ENCODE measurements at regions not wholly inside any gene's neighbourhood (a gene's known extent, or its start where the extent isn't known, plus 50 kb on each side); places are given as distances from the start of the nearest gene placed in this dataset.
"Not testable (repeated sequence)": the region's sequence is repeated elsewhere in the genome, so short reads cannot be mapped to it uniquely, and the experiment has no call there.

DNA sequence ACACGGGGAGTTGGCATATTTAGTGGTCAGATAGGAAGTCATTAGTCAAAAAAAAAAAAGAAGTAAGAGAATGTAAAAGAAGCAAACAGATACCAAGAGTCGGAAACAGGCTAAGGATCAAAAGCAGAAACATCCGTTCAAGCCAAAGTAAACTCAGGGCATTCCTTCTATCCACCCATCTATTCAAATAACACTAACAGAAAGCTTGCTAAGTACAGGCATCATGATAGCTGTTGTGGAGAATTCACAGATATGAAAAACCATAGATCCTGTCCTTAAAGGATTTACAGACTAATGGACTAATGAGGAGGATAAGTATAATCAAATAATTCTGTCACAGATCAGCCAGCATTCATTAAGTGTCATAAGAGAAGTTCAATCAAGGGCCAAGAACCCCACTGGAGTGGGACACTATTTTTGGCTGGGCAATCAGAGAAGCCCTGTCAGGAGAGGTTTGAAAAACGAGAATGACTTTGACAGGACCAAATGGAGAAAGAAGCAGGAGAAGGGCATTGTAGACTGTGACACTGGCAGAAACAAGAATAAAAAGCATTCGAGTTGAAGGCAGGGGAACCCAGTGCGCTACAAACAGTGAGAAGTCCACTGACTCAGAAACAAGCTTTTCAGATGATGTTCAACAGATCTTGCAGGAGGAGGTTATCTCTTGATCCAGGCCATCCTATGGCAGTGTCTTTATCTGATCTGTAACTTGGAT lies 154.2 kb upstream of the TSLP start:
- DNase-seq (ENCODE audit: low read depth in 2 of 2), result no peak

DNA sequence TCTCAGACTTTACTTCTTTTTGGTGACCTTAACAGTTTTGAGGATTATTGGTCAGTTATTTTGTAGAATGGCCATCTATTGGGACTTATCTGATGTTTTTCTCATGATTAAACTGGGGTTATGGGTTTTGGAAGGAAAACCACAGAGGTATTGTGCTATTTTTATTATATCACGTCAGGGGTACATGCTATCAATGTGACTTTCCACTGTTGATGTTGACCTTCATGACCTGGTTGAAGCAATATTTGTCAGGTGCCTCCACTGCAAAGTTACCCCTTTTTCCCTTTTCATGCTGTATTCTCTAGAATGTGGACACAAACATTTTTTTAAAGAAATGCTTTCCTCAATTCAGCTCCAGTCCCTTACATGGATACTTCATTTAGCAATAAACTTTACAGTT lies 152.8 kb upstream of the TSLP start:
- no peak for DNase-seq (ENCODE audit: low read depth in 2 of 2)

DNA sequence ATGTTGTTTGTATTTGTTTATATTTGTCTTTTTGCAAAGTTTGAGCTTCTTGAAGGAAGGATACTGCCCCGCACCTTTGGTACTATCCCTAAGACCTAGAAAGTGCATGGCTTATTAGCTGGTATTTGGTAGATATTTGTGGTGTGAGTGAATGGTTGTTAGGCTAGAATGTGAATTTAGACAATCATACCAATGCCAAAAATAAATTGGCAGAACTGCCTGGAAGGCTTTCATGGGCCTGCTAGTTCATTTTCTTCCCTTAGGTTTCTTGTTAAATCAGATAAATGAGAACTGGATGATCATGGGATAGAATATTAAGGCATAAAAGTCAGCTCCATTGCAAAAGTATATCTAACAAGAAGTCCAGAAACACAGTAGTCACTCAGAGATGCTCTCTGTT lies 147.5 kb upstream of the TSLP start:
- no peak for DNase-seq (ENCODE audit: low read depth in 2 of 2)

DNA sequence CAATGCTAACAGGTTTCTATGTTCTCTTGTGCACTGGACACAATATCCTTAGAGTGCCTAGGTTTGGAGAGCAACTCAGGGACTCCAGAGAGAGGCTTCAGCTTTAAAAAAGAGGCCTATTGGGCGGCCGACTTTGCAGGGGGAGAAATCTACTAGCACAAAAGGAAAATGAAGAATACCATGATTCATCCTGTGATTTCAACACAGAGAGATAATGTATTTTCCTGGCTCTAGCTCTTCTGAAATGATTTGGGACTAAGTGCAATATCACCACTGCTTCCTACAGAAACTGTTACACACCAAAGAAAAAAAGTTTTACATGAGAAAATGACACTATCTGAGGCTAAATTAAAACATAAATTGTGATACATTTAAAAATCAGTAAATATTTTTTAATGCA lies 146.1 kb upstream of the TSLP start:
- no peak for DNase-seq (ENCODE audit: low read depth in 2 of 2)

DNA sequence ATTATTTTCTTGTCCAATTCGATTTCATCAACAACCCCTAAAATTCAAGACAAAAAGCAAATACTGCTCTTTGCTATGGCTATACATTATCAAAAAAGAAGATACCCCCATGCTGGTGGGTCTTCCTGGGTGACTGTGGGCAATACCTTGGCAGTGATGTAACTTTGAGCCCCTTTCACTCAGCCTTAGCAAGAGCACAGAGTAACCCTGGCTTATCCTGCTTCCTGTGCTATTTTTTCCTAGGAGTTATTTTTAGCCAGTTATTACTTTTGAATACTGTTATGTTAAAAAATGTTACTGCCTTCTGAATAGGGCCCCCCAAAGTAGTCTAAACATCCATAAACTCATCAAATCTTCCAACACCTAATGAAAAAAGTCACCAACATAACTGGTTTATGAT lies 145.6 kb upstream of the TSLP start:
- DNase-seq (ENCODE audit: low read depth in 2 of 2), result no peak

DNA sequence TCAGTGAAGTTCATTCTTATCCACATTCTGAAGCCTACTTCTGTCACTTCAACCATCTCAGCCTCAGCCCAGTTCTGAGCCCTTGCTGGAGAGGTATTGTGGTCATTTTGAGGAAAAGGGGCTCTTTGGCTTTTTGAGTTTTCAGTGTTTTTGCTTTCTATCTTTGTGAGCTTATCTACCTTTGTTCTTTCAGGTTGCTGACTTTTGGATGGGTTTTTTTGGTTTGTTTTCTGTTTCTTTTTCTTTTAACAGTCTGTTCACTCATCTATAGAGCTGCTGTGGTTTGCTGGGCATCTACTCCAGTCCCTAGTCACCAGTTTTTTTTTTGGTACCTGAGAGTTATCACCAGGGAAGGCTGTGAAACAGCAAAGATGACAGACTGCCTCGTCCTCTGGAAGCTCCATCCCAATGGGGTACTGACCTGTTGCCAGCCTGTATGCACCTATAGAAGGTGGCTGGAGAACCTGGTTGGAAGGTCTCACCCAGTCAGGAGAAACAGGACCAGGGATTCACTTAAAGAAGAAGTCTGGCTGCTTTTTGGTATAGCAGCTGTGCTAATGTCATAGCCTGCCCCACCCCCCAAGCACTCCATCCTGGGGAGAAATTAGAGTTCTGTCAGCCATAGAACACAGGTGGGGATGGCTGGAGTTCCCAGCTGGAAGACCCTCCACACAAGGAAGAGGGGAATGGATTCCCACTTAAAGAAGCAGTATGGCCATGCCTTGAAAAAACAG lies 138.6 kb upstream of the TSLP start:
- DNase-seq (ENCODE audit: low read depth in 2 of 2), result no peak

DNA sequence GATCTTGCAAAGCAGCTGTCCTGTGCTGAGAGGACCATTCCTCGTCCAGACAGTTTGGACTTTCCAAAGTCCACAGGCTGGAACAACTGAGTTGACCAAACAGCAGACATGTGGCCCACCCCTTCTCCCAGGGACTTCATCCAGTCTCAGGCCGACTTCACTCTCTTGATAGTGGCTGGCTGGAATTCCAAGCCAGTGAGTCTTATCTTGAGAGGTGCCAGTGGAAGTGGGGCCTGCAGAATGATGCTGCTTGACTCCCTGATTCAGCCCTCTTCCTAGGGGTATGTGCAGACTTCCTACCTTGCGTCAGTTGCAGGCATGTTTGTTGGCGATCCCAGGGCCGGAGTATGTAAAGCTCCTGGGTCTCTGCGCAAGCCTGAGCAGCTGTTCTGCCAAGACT lies 131.4 kb upstream of the TSLP start:
- DNase-seq (ENCODE audit: low read depth in 2 of 2), result no peak

DNA sequence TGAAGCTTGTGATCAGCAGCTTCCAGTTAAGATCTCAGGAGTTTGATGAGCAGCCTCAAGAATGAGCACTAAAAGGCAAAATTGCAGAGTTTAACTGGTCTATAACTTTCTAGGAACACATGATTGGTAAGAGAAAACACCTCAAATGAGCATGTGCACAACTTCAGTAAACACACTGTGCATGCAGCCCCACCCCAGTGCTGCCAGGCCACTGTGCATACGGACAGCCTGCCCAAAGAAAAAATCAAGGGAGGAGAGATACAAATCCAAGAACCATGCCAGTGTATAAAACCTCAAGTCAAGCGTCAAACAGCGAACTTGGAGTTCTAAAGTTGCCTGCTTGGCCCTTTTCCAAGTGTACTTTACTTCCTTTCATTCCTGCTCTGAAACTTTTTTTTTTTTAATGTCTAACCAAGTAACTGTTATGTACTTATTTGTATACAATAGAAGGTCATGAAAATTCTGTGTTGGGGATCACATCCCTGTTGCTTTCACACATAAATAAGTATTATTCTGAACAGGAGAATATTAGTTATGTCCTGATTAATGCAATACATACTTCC lies 125.6 kb upstream of the TSLP start:
- no peak for DNase-seq (ENCODE audit: low read depth in 2 of 2)

DNA sequence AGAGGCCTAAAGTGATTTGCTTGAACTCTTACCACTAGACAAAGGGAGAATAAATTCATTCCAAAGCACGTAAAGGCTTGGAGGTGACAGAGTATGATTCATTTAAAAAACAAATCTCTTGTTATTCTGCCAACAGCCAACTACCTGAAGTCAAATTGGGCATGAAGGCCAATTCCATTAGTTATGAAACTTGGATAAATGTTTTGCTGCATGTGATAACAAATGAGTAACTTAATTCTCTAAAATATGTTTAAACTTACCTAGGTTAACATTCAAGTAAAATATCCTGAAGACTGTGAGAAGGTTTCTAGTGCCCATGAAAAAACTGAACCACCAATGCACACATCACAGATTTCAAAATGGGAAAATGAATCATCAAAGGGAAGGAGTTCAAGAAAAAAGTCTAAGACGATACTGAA lies 120.1 kb upstream of the TSLP start:
- no peak for DNase-seq (ENCODE audit: low read depth in 2 of 2)

DNA sequence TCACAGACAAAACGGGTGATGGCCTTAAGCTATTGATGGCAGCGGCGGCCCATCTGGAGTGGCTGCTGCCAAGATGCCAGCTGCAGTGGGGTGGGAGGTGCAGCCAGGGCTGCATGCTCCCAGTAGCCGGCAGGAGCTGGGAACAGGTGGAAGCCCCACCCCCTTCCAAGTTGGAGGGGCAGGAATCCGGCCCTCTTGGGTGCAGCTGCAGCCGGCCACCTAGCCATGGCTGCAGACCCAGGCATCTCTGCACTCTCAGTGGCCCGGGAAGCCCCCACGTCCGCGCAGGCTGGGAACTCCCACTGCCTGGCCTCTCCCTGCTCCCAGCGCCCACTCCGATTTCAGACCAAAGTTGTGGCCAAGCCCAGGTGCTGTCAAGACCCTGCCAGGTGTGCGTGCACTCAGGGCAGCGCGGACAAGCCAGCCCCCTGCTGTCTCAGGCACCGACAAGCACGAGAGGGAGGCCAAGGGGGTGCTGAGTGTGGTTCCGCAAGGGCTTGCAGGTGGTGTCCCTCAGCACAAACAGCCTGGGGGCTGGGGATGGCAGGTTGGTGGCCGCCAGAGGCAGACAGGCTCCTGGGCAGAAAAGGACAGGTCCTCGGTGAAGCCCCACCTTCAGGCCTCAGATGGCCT lies 115.1 kb upstream of the TSLP start:
- DNase-seq (ENCODE audit: low read depth in 2 of 2), result no peak

DNA sequence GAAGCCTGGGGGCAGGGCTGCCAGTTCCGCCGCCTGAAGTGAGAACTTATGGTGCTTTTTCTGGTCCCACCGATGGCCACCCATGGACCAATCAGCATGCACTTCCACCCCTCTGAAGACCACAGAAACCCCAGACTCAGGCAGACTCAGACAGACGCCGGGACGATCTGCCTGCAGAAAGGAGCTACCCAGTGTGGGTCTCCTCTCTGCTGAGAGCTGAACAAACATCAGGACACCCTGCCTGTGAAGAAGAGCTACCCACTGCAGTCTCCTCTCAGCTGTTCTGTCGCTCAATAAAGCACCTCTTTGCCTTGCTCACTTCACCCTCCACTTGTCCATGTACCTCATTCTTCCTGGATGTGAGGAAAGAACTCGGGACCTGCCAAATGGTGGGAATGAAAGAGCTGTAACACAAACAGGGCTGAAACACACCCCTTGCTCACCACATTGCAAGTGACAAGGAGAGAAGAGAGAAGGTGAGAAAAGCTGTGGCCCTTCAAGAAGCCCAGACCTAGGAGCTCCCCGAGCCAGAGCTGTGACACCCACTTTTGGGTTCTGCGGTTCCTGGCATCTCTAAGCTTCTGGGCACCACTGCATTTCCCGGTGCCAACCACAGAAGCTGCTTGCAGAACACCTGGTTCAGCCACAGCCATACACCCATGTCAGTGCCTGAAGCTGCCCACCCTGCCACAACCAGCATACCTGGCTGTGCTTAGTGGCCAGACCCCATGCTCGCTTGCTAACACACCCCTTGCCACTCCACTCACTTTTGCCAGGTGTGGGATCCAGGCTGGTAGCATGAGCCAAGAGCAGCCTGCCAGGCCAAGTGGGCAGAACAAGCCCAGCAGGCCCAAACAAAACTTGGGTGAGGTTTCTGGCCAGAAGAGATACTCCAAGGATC lies 114.3 kb upstream of the TSLP start:
- DNase-seq (ENCODE audit: low read depth in 2 of 2), result no peak

DNA sequence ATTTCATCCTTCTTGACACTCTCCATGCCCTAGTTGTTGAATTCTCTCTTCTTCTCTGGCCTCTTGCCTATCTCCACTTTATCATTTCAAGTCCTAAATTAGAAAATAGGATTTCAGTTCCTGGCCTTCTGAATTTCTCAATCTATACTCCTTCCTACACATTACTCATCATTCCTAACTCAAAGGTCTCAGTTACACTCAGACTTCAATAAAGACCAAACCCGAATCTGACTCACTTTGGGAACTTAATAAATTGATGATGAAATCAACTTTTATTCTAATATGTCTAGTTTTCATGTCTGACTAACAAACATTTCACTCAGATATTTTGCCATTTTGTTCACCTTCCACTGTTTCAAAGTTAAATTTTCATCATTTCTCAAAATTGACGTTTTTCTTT lies 113.6 kb upstream of the TSLP start:
- peak; percentile 9 to 16 for DNase-seq (ENCODE audit: low read depth in 2 of 2)

DNA sequence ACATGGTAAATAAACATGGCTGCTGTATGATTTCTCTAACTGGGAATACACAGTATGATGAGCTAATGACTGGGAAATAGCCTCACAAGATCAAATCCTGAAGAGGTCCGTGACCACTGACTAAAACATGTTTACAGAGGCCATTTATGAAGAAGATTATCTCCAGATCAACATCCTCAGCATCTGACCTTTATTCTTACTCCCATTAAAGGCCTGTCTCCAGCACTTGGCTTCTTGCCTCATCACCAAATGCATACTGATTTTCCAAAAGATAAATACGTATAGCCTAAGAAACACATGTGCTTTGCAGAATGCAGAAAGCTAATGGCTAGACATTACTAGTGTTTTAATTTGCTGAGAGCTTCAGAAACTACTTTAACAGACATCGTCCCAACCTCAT lies 108.0 kb upstream of the TSLP start:
- no peak for DNase-seq (ENCODE audit: low read depth in 2 of 2)

DNA sequence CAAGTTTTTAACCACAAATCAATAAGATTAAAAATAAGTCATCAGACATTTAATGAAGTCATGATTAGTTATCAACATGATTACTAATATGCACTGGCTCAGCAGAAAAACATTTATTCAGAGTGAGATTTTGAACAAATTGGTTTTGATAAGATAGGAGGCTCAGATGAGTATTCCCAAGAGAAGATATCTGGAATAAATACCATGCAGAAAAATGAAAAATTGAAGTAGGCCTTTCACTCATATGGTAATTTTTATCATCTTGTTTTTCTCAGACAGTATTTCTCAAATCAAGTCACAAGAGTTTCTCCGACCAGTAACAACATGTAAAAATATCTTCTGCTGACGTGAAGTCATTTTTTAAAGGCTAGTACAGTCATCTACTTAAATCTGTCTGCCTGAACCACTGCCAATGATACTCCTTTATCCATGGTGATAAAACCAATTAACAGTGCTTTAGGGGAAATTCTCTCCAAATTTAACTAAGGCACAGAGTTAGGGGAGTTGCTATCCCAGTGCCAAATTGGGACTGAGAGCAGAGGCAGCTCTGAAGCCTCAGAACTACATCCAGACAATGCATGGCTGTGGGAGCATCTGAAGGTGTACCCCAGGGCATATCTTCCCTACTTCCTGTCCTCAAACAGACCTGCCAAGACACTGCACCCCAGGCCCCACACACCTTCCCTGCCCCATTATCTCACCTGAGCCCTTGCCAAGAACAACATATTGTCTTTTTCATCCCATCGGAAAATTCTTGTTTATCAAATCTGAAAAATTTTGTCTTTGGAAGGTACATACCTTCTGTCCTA lies 105.5 kb upstream of the TSLP start:
- no peak for DNase-seq (ENCODE audit: low read depth in 2 of 2)

DNA sequence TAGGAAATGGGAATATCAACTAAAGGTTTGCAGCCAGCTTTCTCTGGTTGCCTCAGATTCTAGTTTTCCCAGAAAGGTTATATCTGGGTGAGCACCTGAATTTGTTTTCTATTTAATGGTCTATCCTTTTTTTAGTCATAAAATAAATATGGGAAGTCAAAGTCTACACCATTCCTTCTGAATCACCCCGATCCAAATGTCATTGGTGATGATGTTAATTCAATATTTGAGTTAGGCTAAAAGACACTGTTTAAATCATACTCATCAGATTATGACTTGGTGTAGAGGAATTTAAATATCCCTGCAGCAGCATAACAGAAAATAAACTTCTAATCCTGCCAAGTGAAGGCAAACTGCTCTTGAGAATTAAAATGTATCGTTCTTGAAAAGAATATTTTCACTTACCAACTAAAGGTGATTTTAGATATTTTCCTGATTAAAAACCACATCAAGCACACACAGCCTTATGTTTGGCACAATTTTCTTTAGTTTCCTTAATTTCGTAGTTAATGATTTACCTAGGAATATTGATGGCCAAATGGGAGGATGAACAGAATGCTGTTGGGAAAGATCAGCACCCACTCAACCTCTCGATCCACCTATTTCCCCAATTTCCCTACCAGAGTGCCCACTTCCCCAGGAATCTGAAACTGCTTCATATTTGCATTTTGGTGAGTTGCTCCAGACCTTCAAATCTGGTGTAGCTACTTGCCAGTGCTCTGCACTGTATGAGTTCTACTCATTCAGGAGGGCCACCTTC lies 103.1 kb upstream of the TSLP start:
- DNase-seq (ENCODE audit: low read depth in 2 of 2), result no peak

DNA sequence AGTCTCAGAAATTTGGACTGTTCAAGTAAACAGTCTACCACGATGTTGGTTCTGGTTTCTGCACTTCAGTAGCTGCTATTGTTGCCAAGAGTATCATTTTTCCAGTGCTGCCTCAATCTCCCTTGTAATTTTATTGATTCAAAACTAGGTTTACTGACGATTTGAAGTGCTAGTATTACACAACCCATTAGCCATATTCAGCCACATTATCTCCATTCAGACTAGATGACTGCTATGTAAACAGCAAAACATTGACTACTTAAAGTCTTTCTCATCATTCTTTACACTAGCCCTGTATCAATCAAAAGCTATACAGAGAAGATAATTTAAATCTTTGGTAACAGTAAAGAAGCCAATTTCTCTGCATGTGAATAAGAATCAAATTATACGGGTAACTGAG lies 102.0 kb upstream of the TSLP start:
- no peak for DNase-seq (ENCODE audit: low read depth in 2 of 2)

DNA sequence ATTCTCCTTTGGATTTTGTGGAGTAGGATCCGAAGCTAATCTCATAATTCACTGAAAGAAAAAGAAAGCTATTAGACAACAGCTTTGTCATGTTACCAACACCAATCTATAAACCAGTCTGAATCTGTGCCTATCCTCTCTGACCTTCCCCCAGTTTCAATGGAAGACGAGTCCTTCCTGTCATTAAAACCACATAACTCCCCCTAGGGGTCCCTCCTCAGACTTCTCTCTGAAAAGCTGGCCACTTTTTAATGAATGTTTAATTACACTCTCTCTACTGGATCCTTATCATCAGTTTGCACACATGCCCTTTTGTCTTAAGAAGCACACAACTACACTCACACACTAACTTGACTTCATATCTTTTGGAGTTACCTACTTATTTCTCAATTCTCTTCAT lies 98.0 kb upstream of the TSLP start:
- no peak for DNase-seq (ENCODE audit: low read depth in 2 of 2)

DNA sequence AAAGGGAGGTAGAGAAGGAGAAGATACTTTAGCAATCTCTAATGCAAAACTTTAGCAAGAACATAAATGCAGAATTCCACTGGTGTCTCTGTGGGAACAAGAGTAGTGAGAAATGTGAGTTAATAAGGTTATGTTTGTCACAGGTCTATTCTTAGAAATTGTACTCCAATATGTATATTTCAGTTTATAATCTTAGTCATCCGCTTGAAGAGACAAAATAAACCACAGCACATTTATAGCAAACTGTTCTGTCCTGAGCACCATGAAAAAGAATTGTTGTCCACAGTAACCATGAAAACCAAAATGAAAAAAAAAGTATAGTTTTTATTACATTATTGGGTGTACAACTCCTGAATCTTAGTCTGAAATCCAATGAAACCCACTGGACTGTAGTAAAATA lies 93.6 kb upstream of the TSLP start:
- no peak for DNase-seq (ENCODE audit: low read depth in 2 of 2)

DNA sequence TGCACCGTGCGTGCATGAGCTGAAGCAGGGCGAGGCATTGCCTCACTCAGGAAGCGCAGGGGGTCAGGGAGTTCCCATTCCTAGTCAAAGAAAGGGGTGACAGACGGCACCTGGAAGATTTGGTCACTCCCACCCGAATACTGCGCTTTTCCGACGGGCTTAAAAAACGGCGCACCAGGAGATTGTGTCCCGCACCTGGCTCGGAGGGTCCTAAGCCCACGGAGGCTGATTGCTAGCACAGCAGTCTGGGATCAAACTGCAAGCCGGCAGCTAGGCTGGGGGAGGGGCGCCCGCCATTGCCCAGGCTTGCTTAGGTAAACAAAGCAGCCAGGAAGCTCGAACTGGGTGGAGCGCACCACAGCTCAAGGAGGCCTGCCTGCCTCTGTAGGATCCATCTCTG lies 85.6 kb upstream of the TSLP start:
- DNase-seq (ENCODE audit: low read depth in 2 of 2), result not testable (repeated sequence)

DNA sequence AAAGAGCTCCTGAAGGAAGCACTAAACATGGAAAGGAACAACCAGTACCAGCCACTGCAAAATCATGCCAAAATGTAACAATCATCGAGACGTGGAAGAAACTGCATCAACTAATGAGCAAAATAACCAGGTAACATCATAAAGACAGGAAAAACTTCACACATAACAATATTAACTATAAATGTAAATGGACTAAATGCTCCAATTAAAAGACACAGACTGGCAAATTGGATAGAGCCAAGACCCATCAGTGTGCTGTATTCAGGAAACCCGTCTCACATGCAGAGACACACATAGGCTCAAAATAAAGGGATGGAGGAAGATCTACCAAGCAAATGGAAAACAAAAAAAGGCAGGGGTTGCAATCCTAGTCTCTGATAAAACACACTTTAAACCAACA lies 83.9 kb upstream of the TSLP start:
- not testable (repeated sequence) for DNase-seq (ENCODE audit: low read depth in 2 of 2)
